PFSK-1 (cell line): ENCODE measurements at regions not wholly inside any gene's neighbourhood (a gene's known extent, or its start where the extent isn't known, plus 50 kb on each side); places are given as distances from the start of the nearest gene placed in this dataset.

ENCODE experiments used
- POLR2AphosphoS5 ChIP-seq: IDR thresholded peaks from 2 replicates; pipeline ENCODE4 v1.6.1; 2012; ENCODE audit warnings: low read depth, mild to moderate bottlenecking, control low read depth, low read length, moderate library complexity
- TAF1 ChIP-seq: IDR thresholded peaks from 2 replicates; pipeline ENCODE4 v1.6.1; 2012; ENCODE audit warnings: low read length, control low read depth, borderline replicate concordance; ENCODE audit not compliant: insufficient read depth
- TF ChIP-seq, protein P1 (sequence below), 2 experiments: IDR thresholded peaks; 2 replicates each; pipeline versions ENCODE4 v1.6.1 to v1.8.0; 2011 to 2012; ENCODE audit warnings: low read depth in 2 of 2, low read length in 2 of 2, control low read depth in 1 of 2, inconsistent platforms in 1 of 2, mild to moderate bottlenecking in 1 of 2, moderate library complexity in 1 of 2; ENCODE audit not compliant: insufficient read depth in 1 of 2

DNA sequence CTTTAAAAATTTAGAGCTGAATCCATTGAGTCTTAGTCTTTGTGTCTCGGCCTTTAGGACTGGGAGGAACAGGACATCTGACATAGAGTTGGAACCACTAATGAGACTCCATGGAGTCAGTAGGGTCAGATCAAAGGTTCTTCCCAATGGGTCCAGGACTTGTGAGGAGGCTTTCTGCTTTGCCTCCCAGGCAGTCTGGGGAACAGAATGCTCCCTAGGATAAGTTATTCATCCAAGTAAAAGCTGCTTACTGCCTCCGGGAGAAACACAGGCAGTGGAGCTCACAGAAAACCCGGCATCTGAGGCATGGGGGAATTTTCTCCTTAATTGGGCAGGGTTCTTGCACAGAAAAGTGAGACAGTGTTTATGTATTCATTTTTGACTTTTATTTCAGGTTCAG is 216.4 kb downstream of the SEC23IP start:
- TF ChIP-seq, protein P1, sequence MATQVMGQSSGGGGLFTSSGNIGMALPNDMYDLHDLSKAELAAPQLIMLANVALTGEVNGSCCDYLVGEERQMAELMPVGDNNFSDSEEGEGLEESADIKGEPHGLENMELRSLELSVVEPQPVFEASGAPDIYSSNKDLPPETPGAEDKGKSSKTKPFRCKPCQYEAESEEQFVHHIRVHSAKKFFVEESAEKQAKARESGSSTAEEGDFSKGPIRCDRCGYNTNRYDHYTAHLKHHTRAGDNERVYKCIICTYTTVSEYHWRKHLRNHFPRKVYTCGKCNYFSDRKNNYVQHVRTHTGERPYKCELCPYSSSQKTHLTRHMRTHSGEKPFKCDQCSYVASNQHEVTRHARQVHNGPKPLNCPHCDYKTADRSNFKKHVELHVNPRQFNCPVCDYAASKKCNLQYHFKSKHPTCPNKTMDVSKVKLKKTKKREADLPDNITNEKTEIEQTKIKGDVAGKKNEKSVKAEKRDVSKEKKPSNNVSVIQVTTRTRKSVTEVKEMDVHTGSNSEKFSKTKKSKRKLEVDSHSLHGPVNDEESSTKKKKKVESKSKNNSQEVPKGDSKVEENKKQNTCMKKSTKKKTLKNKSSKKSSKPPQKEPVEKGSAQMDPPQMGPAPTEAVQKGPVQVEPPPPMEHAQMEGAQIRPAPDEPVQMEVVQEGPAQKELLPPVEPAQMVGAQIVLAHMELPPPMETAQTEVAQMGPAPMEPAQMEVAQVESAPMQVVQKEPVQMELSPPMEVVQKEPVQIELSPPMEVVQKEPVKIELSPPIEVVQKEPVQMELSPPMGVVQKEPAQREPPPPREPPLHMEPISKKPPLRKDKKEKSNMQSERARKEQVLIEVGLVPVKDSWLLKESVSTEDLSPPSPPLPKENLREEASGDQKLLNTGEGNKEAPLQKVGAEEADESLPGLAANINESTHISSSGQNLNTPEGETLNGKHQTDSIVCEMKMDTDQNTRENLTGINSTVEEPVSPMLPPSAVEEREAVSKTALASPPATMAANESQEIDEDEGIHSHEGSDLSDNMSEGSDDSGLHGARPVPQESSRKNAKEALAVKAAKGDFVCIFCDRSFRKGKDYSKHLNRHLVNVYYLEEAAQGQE (IDR thresholded peaks at IDR 0.05; ENCODE audit: insufficient read depth in 1 of 2, low read depth in 2 of 2, low read length in 2 of 2), result no peak
- no peak for TF ChIP-seq TAF1
- no peak for TF ChIP-seq POLR2AphosphoS5
